Gastroesophageal sphincter (tissue), 4 donors: ENCODE measurements at regions not wholly inside any gene's neighbourhood (a gene's known extent, or its start where the extent isn't known, plus 50 kb on each side); places are given as distances from the start of the nearest gene placed in this dataset.

Experiments
- ATAC-seq: fragments of 150-250 bp; one replicate; pipeline ENCODE4 v1.9.1; 2016; ENCODE audit warnings: mild to moderate bottlenecking, moderate library complexity
- H3K27ac ChIP-seq, 4 donors: fragments of 200-600 bp; sonication (generic) in 3 of 4; 1 replicate in 3 of 4; 2 replicates in 1 of 4; pipeline ENCODE4 v1.5.1; 2016 to 2019
- H3K27me3 ChIP-seq: fragments of 200-600 bp; sonication (generic); one replicate; pipeline ENCODE4 v1.5.1; 2019
- H3K36me3 ChIP-seq, 2 donors: fragments of 200-600 bp; sonication (generic); one replicate each; pipeline ENCODE4 v1.5.1; 2019; ENCODE audit warnings: control low read depth in 1 of 2
- H3K4me1 ChIP-seq, 3 donors: fragments of 200-600 bp; sonication (generic); 1 replicate in 2 of 3; 2 replicates in 1 of 3; pipeline ENCODE4 v1.5.1; 2016 to 2019; ENCODE audit warnings: control low read depth in 2 of 3
- H3K4me3 ChIP-seq, 2 donors: fragments of 200-600 bp; sonication (generic); one replicate each; pipeline ENCODE4 v1.5.1; 2019; ENCODE audit warnings: mild to moderate bottlenecking in 1 of 2, moderate library complexity in 1 of 2
- H3K9me3 ChIP-seq, 3 donors: fragments of 200-600 bp; sonication (generic); one replicate each; pipeline ENCODE4 v1.5.1; 2017 to 2019; ENCODE audit warnings: control low read depth in 2 of 3
- EP300 ChIP-seq: sonication (generic); formaldehyde crosslinking; IDR thresholded peaks from one replicate; pipeline ENCODE4 v1.6.1; 2017; ENCODE audit warnings: antibody characterized with exemption, mild to moderate bottlenecking
- POLR2A ChIP-seq, 2 donors: fragments of 450-650 bp; IDR thresholded peaks; one replicate each; pipeline ENCODE4 v1.6.1; 2017; ENCODE audit warnings: antibody characterized with exemption in 2 of 2, mild to moderate bottlenecking in 2 of 2, moderate library complexity in 1 of 2
- POLR2AphosphoS5 ChIP-seq: sonication (generic); formaldehyde crosslinking; IDR thresholded peaks from one replicate; pipeline ENCODE4 v1.6.1; 2017; ENCODE audit warnings: antibody characterized with exemption
- WGBS, 2 donors: methylation state at CpG; one replicate each; pipeline ENCODE4 v1.1.5; 2018; ENCODE audit warnings: low coverage in 1 of 2; 5-methylcytosine and 5-hydroxymethylcytosine counted together
- TF ChIP-seq, protein P1 (sequence below), 4 experiments: fragments of 200-600 bp in 2 of 4; fragments of 450-650 bp in 2 of 4; sonication (generic) in 1 of 4; IDR thresholded peaks; one replicate each; pipeline ENCODE4 v1.5.1; 2017 to 2019; ENCODE audit warnings: antibody characterized with exemption in 4 of 4, mild to moderate bottlenecking in 2 of 4, moderate library complexity in 2 of 4

DNA sequence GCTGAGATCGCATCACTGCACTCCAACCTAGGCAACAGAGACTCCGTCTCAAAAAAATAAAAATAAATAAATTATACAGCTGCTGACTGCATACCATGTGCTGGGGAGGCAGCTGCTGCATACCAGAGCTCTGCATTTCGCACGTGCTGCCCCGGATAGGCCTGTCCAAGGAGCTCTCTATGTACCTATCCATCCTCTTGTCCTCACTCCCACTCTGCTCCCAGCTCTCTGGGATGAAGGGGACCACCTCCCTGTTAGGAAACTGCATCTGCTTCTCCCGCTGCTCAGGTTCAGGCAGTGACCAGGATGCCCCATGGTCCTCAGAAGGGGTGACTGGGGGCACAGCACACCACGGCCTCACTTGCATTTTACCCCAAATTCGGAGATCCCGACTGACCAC, 302.3 kb downstream of the BRD1 start:
- no peak overlapping the region for H3K27ac ChIP-seq
- H3K27me3 ChIP-seq: peaks cover 71% of the 10 kb centered on the region
- WGBS, 2 donors: 47 to 60% methylated on average over 2 to 5 of the region's 9 CpGs
- no peaks in the 10 kb centered on the region for H3K36me3 ChIP-seq
- no peaks in the 10 kb centered on the region for H3K4me1 ChIP-seq
- H3K9me3 ChIP-seq: peaks cover 0 to 18% (median 0%) of the 10 kb centered on the region in 3 donors
- no peak overlapping the region for H3K4me3 ChIP-seq
- ATAC-seq: no peak
- TF ChIP-seq EP300: no peak
- TF ChIP-seq, protein P1, sequence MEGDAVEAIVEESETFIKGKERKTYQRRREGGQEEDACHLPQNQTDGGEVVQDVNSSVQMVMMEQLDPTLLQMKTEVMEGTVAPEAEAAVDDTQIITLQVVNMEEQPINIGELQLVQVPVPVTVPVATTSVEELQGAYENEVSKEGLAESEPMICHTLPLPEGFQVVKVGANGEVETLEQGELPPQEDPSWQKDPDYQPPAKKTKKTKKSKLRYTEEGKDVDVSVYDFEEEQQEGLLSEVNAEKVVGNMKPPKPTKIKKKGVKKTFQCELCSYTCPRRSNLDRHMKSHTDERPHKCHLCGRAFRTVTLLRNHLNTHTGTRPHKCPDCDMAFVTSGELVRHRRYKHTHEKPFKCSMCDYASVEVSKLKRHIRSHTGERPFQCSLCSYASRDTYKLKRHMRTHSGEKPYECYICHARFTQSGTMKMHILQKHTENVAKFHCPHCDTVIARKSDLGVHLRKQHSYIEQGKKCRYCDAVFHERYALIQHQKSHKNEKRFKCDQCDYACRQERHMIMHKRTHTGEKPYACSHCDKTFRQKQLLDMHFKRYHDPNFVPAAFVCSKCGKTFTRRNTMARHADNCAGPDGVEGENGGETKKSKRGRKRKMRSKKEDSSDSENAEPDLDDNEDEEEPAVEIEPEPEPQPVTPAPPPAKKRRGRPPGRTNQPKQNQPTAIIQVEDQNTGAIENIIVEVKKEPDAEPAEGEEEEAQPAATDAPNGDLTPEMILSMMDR (IDR thresholded peaks at IDR 0.05): no peak
- TF ChIP-seq POLR2A (IDR thresholded peaks at IDR 0.05): no peak
- no peak for TF ChIP-seq POLR2AphosphoS5

DNA sequence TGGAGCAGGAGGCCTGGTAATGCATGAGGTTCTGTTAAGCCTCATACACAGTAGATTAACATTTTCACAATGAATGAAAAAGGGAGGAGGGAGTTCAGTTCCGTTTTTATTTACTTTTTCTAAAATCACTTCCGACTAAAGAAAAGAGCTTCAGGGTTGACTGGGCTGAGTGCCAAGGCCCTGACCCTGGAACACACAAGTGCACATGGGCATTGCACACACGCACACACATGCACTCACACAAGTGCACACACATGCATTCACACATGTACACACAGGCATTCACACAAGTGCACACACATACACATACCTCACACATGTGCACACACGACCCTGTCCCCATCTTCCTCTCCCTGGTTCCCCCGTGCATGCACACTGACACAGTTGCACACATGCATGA, 303.3 kb downstream of the BRD1 start:
- Histone ChIP-seq H3K36me3 (no peaks in the 10 kb centered on the region), H3K27me3 (peaks cover 81% of the 10 kb centered on the region), H3K27ac (no peak overlapping the region), H3K9me3 (peaks cover 0 to 24% (median 0%) of the 10 kb centered on the region in 3 donors), H3K4me1 (no peaks in the 10 kb centered on the region), H3K4me3 (no peak overlapping the region)
- ATAC-seq: no peak
- TF ChIP-seq POLR2A (IDR thresholded peaks at IDR 0.05): no peak
- 34 to 58% methylated on average over 3 to 5 of the region's 5 CpGs for WGBS, 2 donors

GRCh38 chr22:49523374-49524008, 304.2 kb downstream of the BRD1 start:
- no peak for ATAC-seq
- TF ChIP-seq POLR2A (IDR thresholded peaks at IDR 0.05): no peak
- TF ChIP-seq EP300: no peak
- TF ChIP-seq, protein P1 (IDR thresholded peaks at IDR 0.05): no peak
- TF ChIP-seq POLR2AphosphoS5: no peak
- H3K4me3 ChIP-seq: no peak overlapping the region
- peaks cover 84% of the 10 kb centered on the region for H3K27me3 ChIP-seq
- H3K4me1 ChIP-seq: no peaks in the 10 kb centered on the region
- H3K36me3 ChIP-seq: no peaks in the 10 kb centered on the region
- no CpG with 5 or more reads among the region's 15 CpGs for WGBS, 2 donors
- peaks cover 0 to 24% (median 0%) of the 10 kb centered on the region in 3 donors for H3K9me3 ChIP-seq
- no peak overlapping the region for H3K27ac ChIP-seq

DNA sequence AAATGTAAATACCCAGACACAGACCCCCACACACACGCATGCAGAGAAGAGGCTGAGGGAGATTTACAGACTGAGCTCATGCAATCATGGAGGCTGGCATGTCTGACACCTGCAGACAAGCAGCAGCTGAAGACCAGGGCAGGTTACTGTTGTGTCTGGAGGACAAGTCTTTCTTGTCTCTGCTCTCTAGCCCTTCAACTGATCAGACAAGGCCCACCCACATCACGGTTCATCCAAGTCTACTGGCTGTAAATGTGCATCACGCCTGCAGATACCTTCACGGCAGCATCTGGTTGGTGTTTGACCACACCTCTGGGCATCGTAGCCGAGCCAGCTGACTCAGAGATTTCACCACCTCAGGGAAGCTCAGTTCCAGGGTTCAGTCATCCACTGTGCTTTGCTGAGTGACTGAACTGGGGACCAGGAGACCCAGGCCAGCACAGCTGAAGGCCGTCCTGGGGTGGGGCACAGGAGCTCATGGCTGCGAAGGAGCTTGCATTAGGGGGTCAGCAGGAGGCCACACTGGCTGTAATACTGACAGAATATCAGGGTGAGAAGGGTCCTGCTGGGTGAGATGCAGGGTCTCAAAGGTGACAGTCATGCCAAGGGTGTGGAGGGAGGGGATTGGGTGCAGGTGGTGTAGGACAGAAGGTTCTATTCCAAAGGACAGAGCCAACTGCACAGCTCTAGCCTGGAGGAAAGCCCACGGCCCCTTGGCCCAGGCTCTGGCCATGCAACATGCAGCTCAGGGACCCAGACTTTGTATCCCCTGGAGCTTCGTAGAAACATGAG, 304.9 kb downstream of the BRD1 start:
- whole genome bisulfite sequencing, 2 donors: 100% methylated on average over 1 of the region's 10 CpGs; no CpG with 5 or more reads in 1 of the 2 donors
- H3K4me1 ChIP-seq: no peaks in the 10 kb centered on the region
- H3K9me3 ChIP-seq: peaks cover 0 to 24% (median 0%) of the 10 kb centered on the region in 3 donors
- H3K27me3 ChIP-seq: peaks cover 87% of the 10 kb centered on the region
- no peak overlapping the region for H3K27ac ChIP-seq
- TF ChIP-seq, protein P1 (IDR thresholded peaks at IDR 0.05): no peak
- no peak overlapping the region for H3K4me3 ChIP-seq
- no peak for ATAC-seq
- no peaks in the 10 kb centered on the region for H3K36me3 ChIP-seq

GRCh38 chr22:49521787-49522224, 305.9 kb downstream of the BRD1 start:
- TF ChIP-seq POLR2A (IDR thresholded peaks at IDR 0.05): no peak
- TF ChIP-seq EP300: no peak
- TF ChIP-seq, protein P1 (IDR thresholded peaks at IDR 0.05): no peak
- TF ChIP-seq POLR2AphosphoS5: no peak
- Histone ChIP-seq H3K4me1 (no peaks in the 10 kb centered on the region), H3K27me3 (peaks cover 89% of the 10 kb centered on the region), H3K27ac (no peak overlapping the region), H3K4me3 (no peak overlapping the region), H3K9me3 (peaks cover 0 to 24% (median 0%) of the 10 kb centered on the region in 3 donors), H3K36me3 (no peaks in the 10 kb centered on the region)
- no peak for ATAC-seq
- WGBS, 2 donors: 80 to 90% methylated on average over 1 to 2 of the region's 6 CpGs
